Esophagus squamous epithelium (tissue), 5 donors: ENCODE measurements at regions not wholly inside any gene's neighbourhood (a gene's known extent, or its start where the extent isn't known, plus 50 kb on each side); places are given as distances from the start of the nearest gene placed in this dataset.
"Not testable (repeated sequence)": the region's sequence is repeated elsewhere in the genome, so short reads cannot be mapped to it uniquely, and the experiment has no call there.

ENCODE experiments used
- DNase-seq: peaks from one replicate; lab custom pipeline; 2025; lab: John Stamatoyannopoulos, UW
- H3K27ac ChIP-seq, 4 donors: fragments of 200-600 bp; sonication (generic); one replicate each; pipeline ENCODE4 v1.5.1; 2016 to 2019; ENCODE audit warnings: mild to moderate bottlenecking in 1 of 4
- H3K27me3 ChIP-seq, 4 donors: fragments of 200-600 bp; sonication (generic); 1 replicate in 3 of 4; 2 replicates in 1 of 4; pipeline versions ENCODE4 v1.5.1 to v1.6.0; 2017 to 2021; ENCODE audit warnings: antibody characterized with exemption in 1 of 4
- H3K36me3 ChIP-seq, 3 donors: fragments of 200-600 bp; sonication (generic); one replicate each; pipeline ENCODE4 v1.5.1; 2016 to 2019
- H3K4me1 ChIP-seq, 3 donors: fragments of 200-600 bp; sonication (generic); one replicate each; pipeline ENCODE4 v1.5.1; 2017 to 2019
- H3K4me3 ChIP-seq, 4 donors: fragments of 200-600 bp; sonication (generic); 1 replicate in 3 of 4; 2 replicates in 1 of 4; pipeline ENCODE4 v1.5.1; 2016 to 2019; ENCODE audit warnings: mild to moderate bottlenecking in 2 of 4, moderate library complexity in 1 of 4
- H3K9me3 ChIP-seq, 3 donors: fragments of 200-600 bp; sonication (generic); one replicate each; pipeline ENCODE4 v1.5.1; 2016 to 2019
- CTCF ChIP-seq, 6 experiments: fragments of 450-650 bp in 4 of 6; fragments of 200-600 bp in 2 of 6; sonication (generic) in 2 of 6; IDR thresholded peaks; one replicate each; pipeline ENCODE4 v1.5.1; 2016 to 2019; ENCODE audit warnings: antibody characterized with exemption in 6 of 6, mild to moderate bottlenecking in 4 of 6, moderate library complexity in 4 of 6
- POLR2A ChIP-seq, 4 donors: fragments of 450-650 bp; IDR thresholded peaks; one replicate each; pipeline ENCODE4 v1.6.1; 2017; ENCODE audit warnings: antibody characterized with exemption in 4 of 4, mild to moderate bottlenecking in 4 of 4, moderate library complexity in 3 of 4
- WGBS, 2 donors: methylation state at CpG; one replicate each; pipeline ENCODE4 v1.1.5; 2018; 5-methylcytosine and 5-hydroxymethylcytosine counted together
- intact Hi-C: fragments of 100-400 bp; cut with DNase I; formaldehyde crosslinking; loops from one replicate; pipeline ENCODE4 v1.15.0; 2022
- donor health status: DM: yes; HTN: yes; CAD: no.

GRCh38 chr9:12424243-12424642, 268.9 kb upstream of the TYRP1 start:
- no peak for DNase-seq
- H3K9me3 ChIP-seq, result no peaks in the 10 kb centered on the region
- intact Hi-C loops, result no loop called here
- TF ChIP-seq POLR2A (IDR thresholded peaks at IDR 0.05) (no peak), CTCF (IDR thresholded peaks at IDR 0.05) (no peak)
- H3K4me1 ChIP-seq, result no peaks in the 10 kb centered on the region
- H3K36me3 ChIP-seq, result no peaks in the 10 kb centered on the region
- H3K27me3 ChIP-seq, result no peaks in the 10 kb centered on the region
- 55 to 56% methylated on average over 4 of the region's 4 CpGs for WGBS, 2 donors
- H3K27ac ChIP-seq, result no peak overlapping the region
- no peak overlapping the region for H3K4me3 ChIP-seq

- TF ChIP-seq CTCF (IDR thresholded peaks at IDR 0.05) (no peak), POLR2A (IDR thresholded peaks at IDR 0.05) (no peak)
- Histone ChIP-seq H3K4me3 (no peak overlapping the region), H3K9me3 (no peaks in the 10 kb centered on the region), H3K4me1 (no peaks in the 10 kb centered on the region), H3K36me3 (no peaks in the 10 kb centered on the region), H3K27me3 (no peaks in the 10 kb centered on the region), H3K27ac (no peak overlapping the region)
- intact Hi-C loops, result no loop called here
- DNase-seq, result no peak
- 34 to 36% methylated on average over 8 of the region's 8 CpGs for WGBS, 2 donors
Observed at GRCh38 chr9:12425878-12426864, 267.0 kb upstream of the TYRP1 start.

GRCh38 chr9:12439267-12439666, 253.9 kb upstream of the TYRP1 start:
- 67 to 76% methylated on average over 2 to 3 of the region's 3 CpGs for WGBS, 2 donors

GRCh38 chr9:12441080-12441479, 252.1 kb upstream of the TYRP1 start:
- H3K27ac ChIP-seq, intact Hi-C loops, H3K27me3 ChIP-seq, H3K4me3 ChIP-seq, H3K9me3 ChIP-seq, H3K36me3 ChIP-seq, H3K4me1 ChIP-seq, DNase-seq: not testable (repeated sequence)
- WGBS, 2 donors, result 62 to 70% methylated on average over 6 of the region's 6 CpGs

More at GRCh38 chr9:12439267-12439666, 253.9 kb upstream of the TYRP1 start:
- no peak for TF ChIP-seq CTCF (IDR thresholded peaks at IDR 0.05)
- TF ChIP-seq POLR2A (IDR thresholded peaks at IDR 0.05), result no peak
- Histone ChIP-seq H3K4me1 (no peaks in the 10 kb centered on the region), H3K27me3 (no peaks in the 10 kb centered on the region), H3K9me3 (no peaks in the 10 kb centered on the region), H3K4me3 (no peak overlapping the region), H3K36me3 (no peaks in the 10 kb centered on the region), H3K27ac (no peak overlapping the region)
- DNase-seq, result no peak
- intact Hi-C loops, result no loop called here

- H3K4me1 ChIP-seq, result no peaks in the 10 kb centered on the region
- TF ChIP-seq POLR2A (IDR thresholded peaks at IDR 0.05), result no peak
- TF ChIP-seq CTCF (IDR thresholded peaks at IDR 0.05), result no peak
- H3K27ac ChIP-seq, result no peak overlapping the region
- DNase-seq, result no peak
- H3K36me3 ChIP-seq, result no peaks in the 10 kb centered on the region
- H3K27me3 ChIP-seq, result no peaks in the 10 kb centered on the region
- no peak overlapping the region for H3K4me3 ChIP-seq
- 79 to 100% methylated on average over 1 of the region's 1 CpG for WGBS, 2 donors
- intact Hi-C loops, result no loop called here
- H3K9me3 ChIP-seq, result no peaks in the 10 kb centered on the region
Observed at GRCh38 chr9:12441506-12441905, 251.7 kb upstream of the TYRP1 start.
